ENCODE measurements at regions not wholly inside any gene's neighbourhood (a gene's known extent, or its start where the extent isn't known, plus 50 kb on each side); places are given as distances from the start of the nearest gene placed in this dataset.

GRCh38 chr3:18790384-18790783 lies 357.9 kb upstream of the KCNH8 start:
- H3K9ac ChIP-seq (replicated peaks in 1 of 4; ENCODE audit: extremely low read depth in 1 of 4, low read depth in 3 of 4, low read length in 3 of 4): no peak overlapping the region
- no peak for DNase-seq (ENCODE audit: low read depth in 1 of 2, low spot score in 2 of 2)
- H3K27ac ChIP-seq (ENCODE audit: low read depth, low read length): no peak overlapping the region
- no peak overlapping the region for H4K91ac ChIP-seq (replicated peaks; ENCODE audit: insufficient read length, low read length)
- H4K8ac ChIP-seq (ENCODE audit: extremely low read depth, insufficient read depth, low read length): no peak overlapping the region
- H3K27me3 ChIP-seq (replicated peaks in 1 of 4; ENCODE audit: control insufficient read depth in 3 of 4, extremely low read depth in 1 of 4, insufficient read depth in 3 of 4, low read length in 3 of 4): no peaks in the 10 kb centered on the region
- H3K79me1 ChIP-seq (ENCODE audit: low read depth, low read length): no peaks in the 10 kb centered on the region
- no peaks in the 10 kb centered on the region for H3K36me3 ChIP-seq (ENCODE audit: control insufficient read depth in 2 of 4, insufficient read depth in 4 of 4, low read length in 3 of 4)
- H2AK5ac ChIP-seq (ENCODE audit: low read depth, low read length): no peak overlapping the region
- H2AFZ ChIP-seq (ENCODE audit: low read length): no peak overlapping the region
- CTCF ChIA-PET (ENCODE audit: partially characterized antibody): interaction anchor here (1.5 kb wide), 2 partner anchors 10 to 198 kb away, joined by 4 to 6 read pairs; no protein-coding TSS in a partner anchor
- H3K23me2 ChIP-seq (ENCODE audit: low read depth, low read length): 0 out of 2 replicates have a peak, but pooled peaks cover 2% of the 10 kb centered on the region
- H3K4ac ChIP-seq (replicated peaks; ENCODE audit: insufficient read length, low read depth, low read length): no peak overlapping the region
- H3K56ac ChIP-seq (replicated peaks; ENCODE audit: insufficient read length, low read depth, low read length): no peak overlapping the region
- no peaks in the 10 kb centered on the region for H3K79me2 ChIP-seq (ENCODE audit: control insufficient read depth in 1 of 2, insufficient read depth in 2 of 2, low read length in 2 of 2)
- no peak overlapping the region for H3K4me3 ChIP-seq (ENCODE audit: extremely low read depth in 1 of 4, insufficient read depth in 2 of 4, low read depth in 3 of 4, low read length in 4 of 4)
- H3K18ac ChIP-seq (ENCODE audit: extremely low read depth, low read length): no peak overlapping the region
- H4K20me1 ChIP-seq (replicated peaks in 1 of 2; ENCODE audit: control insufficient read depth in 1 of 2, insufficient read depth in 2 of 2, low read length in 2 of 2): no peaks in the 10 kb centered on the region
- WGBS, 2 experiments (ENCODE audit: extremely low coverage in 1 of 2, insufficient coverage in 1 of 2, insufficient read length in 1 of 2, insufficient replicate concordance in 2 of 2, low coverage in 1 of 2, low lambda C conversion rate in 2 of 2, missing lambda C conversion rate in 1 of 2): 85% methylated on average over 2 of the region's 2 CpGs; no CpG with 5 or more reads in 1 of the 2 experiments
- no peak for FAIRE-seq
- no peak overlapping the region for H2BK5ac ChIP-seq (ENCODE audit: low read depth, low read length)
- no peaks in the 10 kb centered on the region for H3K9me3 ChIP-seq (ENCODE audit: insufficient read depth in 2 of 2, low read depth in 1 of 2, low read length in 1 of 2)
- no peak overlapping the region for H4K5ac ChIP-seq (ENCODE audit: insufficient read length, low read depth, low read length)
- H3K14ac ChIP-seq (ENCODE audit: insufficient read length): no peak overlapping the region
- no peak overlapping the region for H2BK20ac ChIP-seq (ENCODE audit: low read length)
- no peak overlapping the region for H2BK12ac ChIP-seq (ENCODE audit: low read depth, low read length)
- H3K23ac ChIP-seq (ENCODE audit: insufficient read length): no peak overlapping the region
- no peak overlapping the region for H3K4me2 ChIP-seq (ENCODE audit: insufficient read depth in 1 of 2, low read depth in 2 of 2, low read length in 2 of 2)
- no peak overlapping the region for H2BK120ac ChIP-seq (replicated peaks; ENCODE audit: low read depth, low read length)
- H2BK15ac ChIP-seq (ENCODE audit: low read length): no peak overlapping the region
- POLR2A ChIA-PET (ENCODE audit: partially characterized antibody): no interaction called here
- no peaks in the 10 kb centered on the region for H3K4me1 ChIP-seq (replicated peaks in 1 of 4; ENCODE audit: control insufficient read depth in 3 of 4, insufficient read depth in 4 of 4, low read length in 3 of 4)
- TF ChIP-seq MAFK (IDR thresholded peaks at IDR 0.05; ENCODE audit: low read depth, low read length): no peak
- no peak for TF ChIP-seq E2F6 (IDR thresholded peaks at IDR 0.05)

All from H1 (cell line).